HEK293T (cell line): ENCODE measurements at regions not wholly inside any gene's neighbourhood (a gene's known extent, or its start where the extent isn't known, plus 50 kb on each side); places are given as distances from the start of the nearest gene placed in this dataset.

Experiments
- CTCF ChIA-PET: fragments of 350-600 bp; formaldehyde crosslinking; extraction: SDS; loops from one replicate; lab custom pipeline; 2021; ENCODE audit warnings: antibody characterized with exemption, inconsistent platforms; lab: Yijun Ruan, JAX
- POLR2A ChIA-PET: fragments of 350-600 bp; formaldehyde crosslinking; extraction: SDS; loops from one replicate; lab custom pipeline; 2020; ENCODE audit warnings: antibody characterized with exemption, inconsistent platforms; lab: Yijun Ruan, JAX
- DNase-seq: peaks from one replicate; pipeline ENCODE4 v3.0.0; 2012; ENCODE audit warnings: mixed read lengths; ENCODE audit errors: extremely low spot score
- ARNT ChIP-seq: fragments of 450-650 bp; IDR thresholded peaks from 2 replicates; pipeline ENCODE4 v1.6.1; 2017; ENCODE audit warnings: mild to moderate bottlenecking
- BHLHE40 ChIP-seq: fragments of 450-650 bp; IDR thresholded peaks from 2 replicates; pipeline ENCODE4 v1.6.1; 2016; ENCODE audit warnings: mild to moderate bottlenecking, moderate library complexity, borderline replicate concordance
- CTBP1 ChIP-seq: fragments of 450-650 bp; IDR thresholded peaks from 2 replicates; pipeline ENCODE4 v1.6.1; 2016; ENCODE audit warnings: borderline replicate concordance
- ELF4 ChIP-seq: fragments of 450-650 bp; IDR thresholded peaks from 2 replicates; pipeline ENCODE4 v1.6.1; 2017; ENCODE audit warnings: antibody characterized with exemption
- FOXA1 ChIP-seq: fragments of 450-650 bp; IDR thresholded peaks from 2 replicates; pipeline ENCODE4 v1.6.1; 2016; ENCODE audit warnings: mild to moderate bottlenecking
- FOXK2 ChIP-seq: fragments of 450-650 bp; IDR thresholded peaks from 2 replicates; pipeline ENCODE4 v1.6.1; 2016; ENCODE audit warnings: mild to moderate bottlenecking
- FOXM1 ChIP-seq: fragments of 450-650 bp; IDR thresholded peaks from 2 replicates; pipeline ENCODE4 v1.6.1; 2017; ENCODE audit warnings: mild to moderate bottlenecking, borderline replicate concordance
- HDGF ChIP-seq: fragments of 450-650 bp; IDR thresholded peaks from 2 replicates; pipeline ENCODE4 v1.6.1; 2017; ENCODE audit warnings: antibody characterized with exemption, borderline replicate concordance
- L3MBTL2 ChIP-seq: fragments of 450-650 bp; conservative IDR thresholded peaks from 2 replicates; pipeline ENCODE4 v1.6.1; 2016; ENCODE audit warnings: mild to moderate bottlenecking
- LEF1 ChIP-seq: fragments of 450-650 bp; IDR thresholded peaks from 2 replicates; pipeline ENCODE4 v1.6.1; 2017; ENCODE audit warnings: mild to moderate bottlenecking, borderline replicate concordance
- NFRKB ChIP-seq: fragments of 450-650 bp; IDR thresholded peaks from 2 replicates; pipeline ENCODE4 v1.6.1; 2016; ENCODE audit warnings: mild to moderate bottlenecking, moderate library complexity
- SP1 ChIP-seq: fragments of 450-650 bp; IDR thresholded peaks from 2 replicates; pipeline ENCODE4 v1.6.1; 2017
- SUZ12 ChIP-seq: fragments of 450-650 bp; IDR thresholded peaks from 2 replicates; pipeline ENCODE4 v1.6.1; 2016; ENCODE audit warnings: mild to moderate bottlenecking
- TARDBP ChIP-seq: fragments of 450-650 bp; IDR thresholded peaks from 2 replicates; pipeline ENCODE4 v1.6.1; 2016
- ZNF384 ChIP-seq: fragments of 450-650 bp; IDR thresholded peaks from 2 replicates; pipeline ENCODE4 v1.6.1; 2016
- TF ChIP-seq, protein P1 (sequence below): fragments of 450-650 bp; IDR thresholded peaks from 2 replicates; pipeline ENCODE4 v1.6.1; 2016

DNA sequence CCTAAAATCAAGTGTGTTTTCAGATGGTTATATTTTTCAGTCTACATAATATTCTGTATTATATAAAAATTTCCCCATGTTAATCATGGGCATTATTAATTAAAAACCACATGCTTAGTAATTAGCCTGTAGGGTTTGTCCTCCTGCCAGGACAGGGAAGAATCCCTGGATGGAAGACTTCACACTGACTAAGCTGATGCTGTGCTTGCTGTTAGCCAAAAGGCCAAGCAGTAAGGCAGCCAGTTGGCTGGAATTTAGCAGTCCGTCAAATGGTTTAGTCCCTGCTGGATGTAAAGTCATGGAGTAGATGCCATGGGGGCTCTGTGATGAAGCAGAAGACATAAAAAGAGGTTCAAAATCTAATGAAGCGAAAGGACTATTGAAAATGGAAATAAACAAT is 168.0 kb upstream of the OBI1 start:
- ChIA-PET CTCF (no interaction called here), POLR2A (no interaction called here)
- no peak for TF ChIP-seq CTBP1
- no peak for TF ChIP-seq L3MBTL2
- TF ChIP-seq BHLHE40: no peak
- no peak for TF ChIP-seq LEF1
- no peak for TF ChIP-seq SP1
- TF ChIP-seq NFRKB: no peak
- no peak for DNase-seq

DNA sequence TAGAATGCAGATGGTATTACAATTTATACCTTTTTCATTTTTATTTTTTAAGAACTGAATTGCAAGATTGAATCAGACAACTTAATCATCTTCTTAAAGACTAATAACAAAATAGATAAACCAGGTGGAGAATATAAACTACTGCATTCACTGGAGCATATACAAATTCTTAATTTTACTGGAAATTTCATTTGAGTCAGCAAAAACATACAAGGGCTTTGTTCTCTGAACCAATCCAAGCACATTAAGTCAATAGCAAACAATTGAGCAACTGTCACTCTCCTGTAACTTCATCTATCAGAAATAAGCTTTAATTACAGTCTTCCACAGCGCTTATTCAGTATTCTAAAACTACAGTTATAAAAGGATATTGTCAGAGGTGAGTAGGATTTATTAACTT is 167.4 kb upstream of the OBI1 start:
- no peak for TF ChIP-seq FOXM1
- no peak for TF ChIP-seq FOXA1
- TF ChIP-seq HDGF: no peak
- TF ChIP-seq L3MBTL2: no peak
- TF ChIP-seq ZNF384: no peak
- TF ChIP-seq ARNT: no peak
- TF ChIP-seq TARDBP: no peak
- TF ChIP-seq LEF1: no peak
- no peak for TF ChIP-seq ELF4
- no peak for TF ChIP-seq SP1
- no peak for TF ChIP-seq NFRKB
- TF ChIP-seq FOXK2: no peak
- TF ChIP-seq, protein P1, sequence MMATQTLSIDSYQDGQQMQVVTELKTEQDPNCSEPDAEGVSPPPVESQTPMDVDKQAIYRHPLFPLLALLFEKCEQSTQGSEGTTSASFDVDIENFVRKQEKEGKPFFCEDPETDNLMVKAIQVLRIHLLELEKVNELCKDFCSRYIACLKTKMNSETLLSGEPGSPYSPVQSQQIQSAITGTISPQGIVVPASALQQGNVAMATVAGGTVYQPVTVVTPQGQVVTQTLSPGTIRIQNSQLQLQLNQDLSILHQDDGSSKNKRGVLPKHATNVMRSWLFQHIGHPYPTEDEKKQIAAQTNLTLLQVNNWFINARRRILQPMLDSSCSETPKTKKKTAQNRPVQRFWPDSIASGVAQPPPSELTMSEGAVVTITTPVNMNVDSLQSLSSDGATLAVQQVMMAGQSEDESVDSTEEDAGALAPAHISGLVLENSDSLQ: no peak
- no peak for TF ChIP-seq CTBP1
- no peak for TF ChIP-seq SUZ12
- TF ChIP-seq BHLHE40: no peak
- ChIA-PET CTCF (no interaction called here), POLR2A (no interaction called here)
- DNase-seq: no peak

DNA sequence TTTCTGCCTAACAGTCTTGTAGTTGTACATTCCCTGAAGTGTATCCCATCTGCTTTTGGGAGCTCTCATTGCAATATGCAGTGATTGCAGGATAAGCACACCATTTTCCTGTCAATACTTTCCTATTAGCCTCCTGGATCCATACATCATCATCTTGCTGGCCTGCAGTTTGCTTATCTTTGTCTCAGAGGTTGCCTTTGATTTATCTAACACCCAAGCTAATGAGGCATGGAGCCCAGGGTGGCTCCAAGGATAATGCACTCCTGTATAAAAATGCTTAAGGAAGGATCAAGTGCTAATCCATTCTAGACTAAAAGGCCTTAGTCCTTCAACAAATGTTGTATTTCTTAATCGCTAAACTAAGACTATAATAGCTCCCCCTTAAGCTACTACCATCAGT is 161.6 kb upstream of the OBI1 start:
- POLR2A ChIA-PET: no interaction called here
- no peak for TF ChIP-seq NFRKB
- no peak for TF ChIP-seq CTBP1
- TF ChIP-seq FOXA1: no peak
- no peak for TF ChIP-seq BHLHE40
- TF ChIP-seq L3MBTL2: no peak
- no peak for TF ChIP-seq ZNF384
- TF ChIP-seq LEF1: no peak
- DNase-seq: no peak
- CTCF ChIA-PET: no interaction called here

DNA sequence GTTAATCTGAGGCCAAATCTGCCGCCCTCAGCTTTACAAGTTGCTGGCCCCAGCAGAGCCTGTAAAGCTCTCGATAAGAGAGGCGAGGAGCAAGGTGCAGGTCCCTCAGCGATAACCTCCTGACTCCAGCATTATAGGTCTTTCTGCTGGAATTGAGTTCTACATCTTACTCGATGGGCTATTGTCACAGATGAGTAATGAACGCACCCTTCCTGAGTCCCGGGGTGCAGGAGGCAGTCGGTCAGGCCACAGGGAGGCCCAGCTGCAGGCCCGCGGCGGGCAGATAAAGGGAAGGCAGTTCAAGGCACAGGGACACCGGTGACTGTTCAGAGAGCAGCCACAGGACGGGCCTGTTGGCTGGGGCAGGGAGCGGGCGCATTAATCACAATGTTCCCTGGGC is 157.6 kb upstream of the OBI1 start:
- DNase-seq: no peak
- CTCF ChIA-PET: interaction anchor here (0.6 to 0.8 kb wide), 3 partner anchors 101 to 365 kb away, joined by 3 to 5 read pairs (median 4); no protein-coding TSS in a partner anchor
- POLR2A ChIA-PET: no interaction called here
- TF ChIP-seq NFRKB (no peak), ELF4 (no peak)

DNA sequence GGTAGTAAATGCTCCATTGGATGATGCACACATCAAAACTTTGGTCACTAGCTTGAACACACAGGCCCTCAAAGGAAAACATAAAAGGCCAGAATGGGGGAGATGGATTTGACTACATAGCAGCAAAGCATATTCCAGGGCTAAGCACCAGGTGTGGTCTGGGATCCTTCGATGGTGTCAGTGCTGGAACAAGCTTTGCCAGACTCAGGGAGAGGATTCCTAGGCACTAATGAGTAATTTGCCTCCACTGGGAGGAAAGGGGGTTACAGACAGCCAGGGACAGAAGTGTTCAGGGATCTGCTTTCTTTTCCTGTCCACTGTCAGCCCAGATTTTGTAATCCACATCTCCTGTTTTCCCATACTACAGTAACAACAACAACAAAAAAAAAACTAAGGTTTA is 157.2 kb upstream of the OBI1 start:
- DNase-seq: no peak
- TF ChIP-seq, protein P1: no peak
- TF ChIP-seq LEF1 (no peak), SP1 (no peak), CTBP1 (no peak), ELF4 (no peak), FOXK2 (no peak), L3MBTL2 (no peak), BHLHE40 (no peak), SUZ12 (no peak), FOXA1 (no peak)
- POLR2A ChIA-PET: no interaction called here
- CTCF ChIA-PET: interaction anchor here (0.6 to 0.8 kb wide), 3 partner anchors 101 to 364 kb away, joined by 3 to 5 read pairs (median 4); no protein-coding TSS in a partner anchor

DNA sequence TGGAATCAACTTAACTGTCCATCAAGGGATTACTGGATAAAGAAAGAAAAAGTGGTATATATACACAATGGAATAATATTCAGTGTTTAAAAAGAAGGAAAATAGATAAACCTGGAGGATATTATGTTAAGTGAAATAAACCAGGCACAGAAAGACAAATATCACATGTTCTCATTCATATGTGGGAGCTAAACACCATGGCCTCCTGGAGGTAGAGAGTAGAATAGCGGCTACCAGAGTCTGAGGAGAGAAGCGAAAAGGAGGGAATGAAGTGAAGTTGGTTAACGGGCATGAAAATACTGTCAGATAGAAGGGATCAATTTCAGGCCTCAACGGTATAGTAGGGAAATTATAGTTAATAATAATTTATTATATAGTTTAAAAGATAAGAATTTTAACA is 147.5 kb upstream of the OBI1 start:
- no peak for DNase-seq
- POLR2A ChIA-PET: interaction anchor here (1.0 kb wide), 1 partner anchor 203 kb away, joined by 3 read pairs; the partner anchor contains the start of gene POU4F1
- TF ChIP-seq TARDBP (no peak), LEF1 (no peak), L3MBTL2 (0 out of 2 replicates have a peak, but pooled peaks have one; percentile 17), BHLHE40 (no peak)
- CTCF ChIA-PET: interaction anchor here (0.5 kb wide), 1 partner anchor 11 kb away, joined by 3 read pairs; no protein-coding TSS in a partner anchor

DNA sequence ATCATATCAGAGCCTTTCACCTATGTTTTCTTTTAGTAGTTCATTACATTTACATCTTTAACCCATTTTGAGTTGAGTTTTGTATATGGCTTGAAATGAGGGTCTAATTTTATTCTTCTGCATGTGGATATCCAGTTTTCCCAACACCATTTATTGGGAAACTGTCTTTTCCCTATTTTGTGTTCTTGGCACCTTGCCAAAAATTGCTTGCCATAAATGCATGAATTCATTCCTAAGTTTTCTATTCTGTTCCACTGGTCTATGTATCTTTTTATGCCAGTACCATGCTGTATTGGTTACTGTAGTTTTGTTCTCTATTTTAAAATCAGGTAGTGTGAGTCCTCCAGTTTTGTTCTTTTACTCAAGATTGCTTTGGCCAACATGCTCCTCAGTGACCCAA is 144.0 kb upstream of the OBI1 start:
- POLR2A ChIA-PET: no interaction called here
- CTCF ChIA-PET: no interaction called here
- no peak for DNase-seq
- TF ChIP-seq FOXM1: no peak
- TF ChIP-seq CTBP1: 0 out of 2 replicates have a peak, but pooled peaks have one; percentile 17

DNA sequence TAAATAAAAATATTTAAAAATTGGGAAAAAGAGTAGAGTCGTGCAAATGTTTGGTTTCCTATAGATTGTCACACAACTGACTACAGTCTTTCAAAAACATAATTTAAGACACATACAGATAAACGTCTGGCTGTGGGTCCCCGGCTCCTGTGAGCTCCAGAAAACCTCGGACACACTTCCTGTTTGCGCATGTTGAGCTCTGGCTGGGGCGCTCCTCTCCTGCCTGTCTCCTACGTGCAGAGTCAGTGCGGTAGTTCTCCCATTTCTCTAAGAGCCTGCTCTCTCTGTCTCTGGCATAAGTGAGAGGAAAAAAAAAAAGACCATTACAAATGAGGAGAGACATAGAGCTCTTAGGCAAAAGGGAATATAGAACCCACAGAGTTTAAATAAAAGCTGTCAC is 128.2 kb upstream of the OBI1 start:
- CTCF ChIA-PET: interaction anchor here (0.6 to 1.3 kb wide), 4 partner anchors 61 to 192 kb away, joined by 3 to 4 read pairs (median 4); no protein-coding TSS in a partner anchor

More for the DNA sequence above, 128.2 kb upstream of the OBI1 start:
- DNase-seq: no peak
- TF ChIP-seq ZNF384: no peak
- no peak for TF ChIP-seq TARDBP
- TF ChIP-seq FOXA1: no peak
- no peak for TF ChIP-seq FOXM1
- no peak for TF ChIP-seq L3MBTL2
- no peak for TF ChIP-seq FOXK2
- TF ChIP-seq ARNT: no peak
- TF ChIP-seq BHLHE40: no peak
- no peak for TF ChIP-seq ELF4
- no peak for TF ChIP-seq NFRKB
- TF ChIP-seq LEF1: no peak
- no peak for TF ChIP-seq SP1
- TF ChIP-seq CTBP1: no peak
- no peak for TF ChIP-seq SUZ12
- TF ChIP-seq, protein P1: no peak
- TF ChIP-seq HDGF: no peak
- POLR2A ChIA-PET: no interaction called here
